Neural progenitor cell (in vitro differentiated cells): ENCODE measurements at regions not wholly inside any gene's neighbourhood (a gene's known extent, or its start where the extent isn't known, plus 50 kb on each side); places are given as distances from the start of the nearest gene placed in this dataset.

ENCODE experiments used
- DNase-seq: peaks from one replicate; pipeline ENCODE4 v3.0.0-alpha.2; 2016; ENCODE audit warnings: low spot score
- H2AFZ ChIP-seq: fragments of 200-600 bp; sonication (generic); replicated peaks from 2 replicates; pipeline ENCODE4 v1.6.1; 2016; ENCODE audit warnings: antibody characterized with exemption
- H3F3A ChIP-seq: fragments of 200-600 bp; sonication (generic); 2 replicates; pipeline ENCODE4 v1.6.1; 2016; ENCODE audit warnings: antibody characterized with exemption, low read depth
- H3K27ac ChIP-seq: fragments of 200-600 bp; sonication (generic); 2 replicates; pipeline ENCODE4 v1.5.1; 2016; ENCODE audit warnings: mild to moderate bottlenecking
- H3K27me3 ChIP-seq: fragments of 200-600 bp; sonication (generic); 2 replicates; pipeline ENCODE4 v1.6.1; 2016; ENCODE audit warnings: mild to moderate bottlenecking, moderate library complexity
- H3K36me3 ChIP-seq: fragments of 200-600 bp; sonication (generic); 2 replicates; pipeline ENCODE4 v1.5.1; 2016
- H3K4me1 ChIP-seq: fragments of 200-600 bp; sonication (generic); 2 replicates; pipeline ENCODE4 v1.6.1; 2016; ENCODE audit warnings: mixed run types
- H3K4me2 ChIP-seq: fragments of 200-600 bp; sonication (generic); 2 replicates; pipeline ENCODE4 v1.6.1; 2016
- H3K4me3 ChIP-seq: fragments of 200-600 bp; sonication (generic); 2 replicates; pipeline ENCODE4 v1.5.1; 2016
- H3K79me2 ChIP-seq: fragments of 200-600 bp; sonication (generic); 2 replicates; pipeline ENCODE4 v1.6.1; 2016; ENCODE audit warnings: low read depth
- H3K9ac ChIP-seq: fragments of 200-600 bp; sonication (generic); 2 replicates; pipeline ENCODE4 v1.6.1; 2016
- H3K9me3 ChIP-seq: fragments of 200-600 bp; sonication (generic); 2 replicates; pipeline ENCODE4 v1.5.1; 2016; ENCODE audit warnings: low read depth
- H4K20me1 ChIP-seq: fragments of 200-600 bp; sonication (generic); 2 replicates; pipeline ENCODE4 v1.6.1; 2016; ENCODE audit warnings: low read depth
- H3K27ac Mint-ChIP-seq: 3 replicates; pipeline ENCODE4 v1.8.0; 2021; ENCODE audit warnings: mixed read lengths
- H3K27me3 Mint-ChIP-seq: 2 replicates; pipeline ENCODE4 v1.8.0; 2022; ENCODE audit warnings: low read depth, mild to moderate bottlenecking, inconsistent platforms, moderate library complexity, mixed read lengths; ENCODE audit not compliant: insufficient read depth
- H3K36me3 Mint-ChIP-seq: 3 replicates; pipeline ENCODE4 v1.8.0; 2021; ENCODE audit warnings: mixed read lengths
- H3K4me1 Mint-ChIP-seq: 3 replicates; pipeline ENCODE4 v1.8.0; 2021; ENCODE audit warnings: mixed read lengths
- H3K4me3 Mint-ChIP-seq: 3 replicates; pipeline ENCODE4 v1.8.0; 2021; ENCODE audit warnings: mild to moderate bottlenecking, moderate library complexity, mixed read lengths
- H3K9me3 Mint-ChIP-seq: 3 replicates; pipeline ENCODE4 v1.8.0; 2020; ENCODE audit warnings: mixed read lengths
- EZH2 ChIP-seq: fragments of 200-600 bp; sonication (generic); IDR thresholded peaks from 2 replicates; pipeline ENCODE4 v1.6.1; 2017; ENCODE audit warnings: antibody characterized with exemption, mild to moderate bottlenecking, moderate library complexity
- EZH2phosphoT487 ChIP-seq: fragments of 200-600 bp; sonication (generic); IDR thresholded peaks from 2 replicates; pipeline ENCODE4 v1.6.1; 2017; ENCODE audit warnings: antibody characterized with exemption
- TF ChIP-seq, protein P1 (sequence below): fragments of 200-600 bp; sonication (generic); IDR thresholded peaks from 2 replicates; pipeline ENCODE4 v1.5.1; 2017; ENCODE audit warnings: antibody characterized with exemption, mild to moderate bottlenecking

DNA sequence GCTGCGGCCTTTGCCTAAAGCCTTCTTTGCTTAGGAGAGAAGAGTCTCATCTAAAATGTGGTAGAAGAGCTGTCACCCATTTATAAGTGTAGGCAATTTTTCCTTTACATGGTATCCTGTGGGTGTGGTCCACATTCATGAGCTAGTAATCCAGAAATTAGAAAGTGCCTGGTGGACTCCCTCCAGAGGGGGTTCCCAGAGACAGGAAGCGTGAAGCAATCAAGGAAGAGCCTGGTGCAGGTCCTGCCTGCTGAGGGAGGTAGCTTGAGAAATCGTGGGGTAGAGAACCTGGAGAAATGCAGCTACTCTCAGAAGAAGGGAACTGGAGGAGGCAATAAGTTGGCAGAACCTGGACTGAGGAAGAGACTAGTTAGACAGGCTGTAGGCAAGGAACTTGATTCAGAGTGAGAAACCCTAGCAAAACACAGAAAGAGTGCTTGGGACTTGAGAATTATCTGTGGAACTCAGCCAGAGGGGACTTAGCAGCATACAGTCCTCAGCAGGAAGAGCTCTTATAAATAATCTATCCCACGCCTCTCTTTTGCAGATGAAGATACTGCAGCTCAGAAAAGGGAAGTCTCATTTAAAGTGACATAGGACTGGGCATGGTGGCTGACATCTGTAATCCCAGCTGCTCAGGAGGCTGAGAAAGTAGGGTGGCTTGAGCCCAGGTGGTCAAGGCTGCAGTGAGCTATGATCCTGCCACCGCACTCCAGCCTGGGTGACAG, 182.4 kb upstream of the CCND2 start:
- H3K36me3 Mint-ChIP-seq = peaks cover 2% of the 10 kb centered on the region
- H3K9ac ChIP-seq = no peak overlapping the region
- H3F3A ChIP-seq = no peaks in the 10 kb centered on the region
- H3K79me2 ChIP-seq = no peaks in the 10 kb centered on the region
- no peaks in the 10 kb centered on the region for H3K27me3 Mint-ChIP-seq
- no peak overlapping the region for H2AFZ ChIP-seq
- H3K36me3 ChIP-seq = no peaks in the 10 kb centered on the region
- H3K9me3 ChIP-seq = no peaks in the 10 kb centered on the region
- DNase-seq = no peak
- no peaks in the 10 kb centered on the region for H3K27me3 ChIP-seq
- no peaks in the 10 kb centered on the region for H4K20me1 ChIP-seq
- no peak overlapping the region for H3K27ac ChIP-seq
- no peaks in the 10 kb centered on the region for H3K9me3 Mint-ChIP-seq
- H3K4me3 ChIP-seq = no peak overlapping the region
- H3K4me3 Mint-ChIP-seq = no peak overlapping the region
- TF ChIP-seq EZH2 = no peak
- TF ChIP-seq, protein P1, sequence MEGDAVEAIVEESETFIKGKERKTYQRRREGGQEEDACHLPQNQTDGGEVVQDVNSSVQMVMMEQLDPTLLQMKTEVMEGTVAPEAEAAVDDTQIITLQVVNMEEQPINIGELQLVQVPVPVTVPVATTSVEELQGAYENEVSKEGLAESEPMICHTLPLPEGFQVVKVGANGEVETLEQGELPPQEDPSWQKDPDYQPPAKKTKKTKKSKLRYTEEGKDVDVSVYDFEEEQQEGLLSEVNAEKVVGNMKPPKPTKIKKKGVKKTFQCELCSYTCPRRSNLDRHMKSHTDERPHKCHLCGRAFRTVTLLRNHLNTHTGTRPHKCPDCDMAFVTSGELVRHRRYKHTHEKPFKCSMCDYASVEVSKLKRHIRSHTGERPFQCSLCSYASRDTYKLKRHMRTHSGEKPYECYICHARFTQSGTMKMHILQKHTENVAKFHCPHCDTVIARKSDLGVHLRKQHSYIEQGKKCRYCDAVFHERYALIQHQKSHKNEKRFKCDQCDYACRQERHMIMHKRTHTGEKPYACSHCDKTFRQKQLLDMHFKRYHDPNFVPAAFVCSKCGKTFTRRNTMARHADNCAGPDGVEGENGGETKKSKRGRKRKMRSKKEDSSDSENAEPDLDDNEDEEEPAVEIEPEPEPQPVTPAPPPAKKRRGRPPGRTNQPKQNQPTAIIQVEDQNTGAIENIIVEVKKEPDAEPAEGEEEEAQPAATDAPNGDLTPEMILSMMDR = no peak
- no peak for TF ChIP-seq EZH2phosphoT487
- H3K4me2 ChIP-seq = no peak overlapping the region
- peaks cover 9% of the 10 kb centered on the region for H3K4me1 Mint-ChIP-seq
- no peak overlapping the region for H3K27ac Mint-ChIP-seq
- no peaks in the 10 kb centered on the region for H3K4me1 ChIP-seq

DNA sequence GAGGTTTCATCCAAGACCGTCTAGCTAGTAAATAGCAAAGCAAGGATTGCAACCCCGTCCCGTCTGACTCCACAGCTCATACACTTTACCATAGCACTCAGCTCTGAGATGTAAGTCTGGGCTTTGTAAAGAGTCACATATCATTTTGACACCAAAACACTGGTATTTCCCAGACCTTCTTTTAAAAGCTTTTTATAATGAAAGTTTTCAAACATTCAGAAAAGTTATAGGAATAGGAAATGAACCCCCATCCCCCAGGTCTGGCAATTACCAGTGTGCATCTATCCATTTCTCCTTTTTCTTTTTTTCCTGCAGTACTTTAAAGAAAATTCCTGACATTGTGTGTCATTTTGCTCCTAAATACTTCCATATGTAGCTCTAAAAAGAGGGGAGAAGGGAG, 183.6 kb upstream of the CCND2 start:
- Histone ChIP-seq H3K79me2 (no peaks in the 10 kb centered on the region), H3K9me3 (no peaks in the 10 kb centered on the region), H3K9ac (no peak overlapping the region), H3K4me3 (no peak overlapping the region), H3K27me3 (no peaks in the 10 kb centered on the region), H2AFZ (no peak overlapping the region), H4K20me1 (no peaks in the 10 kb centered on the region), H3K4me2 (no peak overlapping the region), H3K27ac (no peak overlapping the region), H3F3A (no peaks in the 10 kb centered on the region), H3K4me1 (no peaks in the 10 kb centered on the region), H3K36me3 (no peaks in the 10 kb centered on the region)
- DNase-seq = no peak
- H3K36me3 Mint-ChIP-seq = peaks cover 2% of the 10 kb centered on the region
- H3K4me3 Mint-ChIP-seq = no peak overlapping the region
- H3K9me3 Mint-ChIP-seq = no peaks in the 10 kb centered on the region
- H3K27me3 Mint-ChIP-seq = no peaks in the 10 kb centered on the region
- H3K27ac Mint-ChIP-seq = no peak overlapping the region
- TF ChIP-seq EZH2phosphoT487 = no peak
- no peak for TF ChIP-seq EZH2
- peaks cover 9% of the 10 kb centered on the region for H3K4me1 Mint-ChIP-seq

DNA sequence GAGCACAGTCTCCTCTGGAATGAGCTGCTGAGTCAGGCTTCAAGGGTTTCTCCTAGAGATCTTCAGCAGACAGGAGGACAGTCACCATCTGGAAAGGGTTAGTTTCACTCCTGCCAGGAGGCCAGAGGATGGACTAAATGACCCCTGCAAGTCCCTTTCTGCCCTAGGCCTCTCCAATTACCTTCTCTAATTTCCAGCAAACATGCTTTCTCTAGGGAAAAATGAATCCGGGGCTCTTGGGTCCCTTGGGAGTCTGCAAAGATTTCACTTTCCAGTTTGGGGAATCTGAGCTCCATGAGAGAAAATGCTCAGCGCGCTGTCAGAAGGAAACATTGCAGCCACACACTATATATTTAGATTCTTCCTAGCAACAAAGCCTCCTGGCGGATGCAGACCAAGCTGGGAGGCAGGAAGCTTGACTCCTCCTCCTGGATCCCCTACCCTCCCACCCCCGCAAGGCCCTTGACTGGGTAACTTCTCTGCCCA, 184.4 kb upstream of the CCND2 start:
- no peak overlapping the region for H3K27ac Mint-ChIP-seq
- Histone ChIP-seq H2AFZ (peak overlapping the region; percentile 77), H3K4me3 (no peak overlapping the region), H3F3A (no peaks in the 10 kb centered on the region), H3K36me3 (no peaks in the 10 kb centered on the region), H3K4me1 (no peaks in the 10 kb centered on the region), H3K27ac (no peak overlapping the region), H3K27me3 (no peaks in the 10 kb centered on the region), H3K9me3 (no peaks in the 10 kb centered on the region), H3K4me2 (no peak overlapping the region), H3K9ac (no peak overlapping the region), H3K79me2 (no peaks in the 10 kb centered on the region), H4K20me1 (no peaks in the 10 kb centered on the region)
- peaks cover 9% of the 10 kb centered on the region for H3K4me1 Mint-ChIP-seq
- peaks cover 2% of the 10 kb centered on the region for H3K36me3 Mint-ChIP-seq
- TF ChIP-seq EZH2 (no peak), EZH2phosphoT487 (no peak)
- TF ChIP-seq, protein P1 = no peak
- no peaks in the 10 kb centered on the region for H3K9me3 Mint-ChIP-seq
- no peak overlapping the region for H3K4me3 Mint-ChIP-seq
- no peak for DNase-seq
- no peaks in the 10 kb centered on the region for H3K27me3 Mint-ChIP-seq

DNA sequence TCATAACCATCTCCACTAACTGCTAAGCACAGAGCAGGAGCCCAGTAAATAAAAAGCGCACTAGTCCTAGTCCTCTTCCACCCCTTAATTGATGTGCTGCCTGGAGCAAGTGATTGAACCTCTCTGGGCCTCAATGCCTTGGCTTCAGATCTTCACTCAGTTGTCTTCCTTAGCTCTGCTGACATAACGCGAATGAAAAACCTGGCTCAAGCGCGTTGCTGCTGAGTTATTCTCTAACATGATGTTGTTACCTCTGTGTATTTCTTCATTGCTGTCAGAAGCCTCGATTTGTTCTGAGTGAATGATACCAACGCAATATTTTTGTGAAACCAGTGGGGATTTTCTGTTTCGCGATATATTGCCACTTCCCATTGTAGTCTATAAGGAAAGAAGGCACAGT, 185.1 kb upstream of the CCND2 start:
- H3K27me3 ChIP-seq = no peaks in the 10 kb centered on the region
- no peaks in the 10 kb centered on the region for H3K4me1 ChIP-seq
- H3K27me3 Mint-ChIP-seq = no peaks in the 10 kb centered on the region
- H3K4me3 Mint-ChIP-seq = no peak overlapping the region
- no peaks in the 10 kb centered on the region for H3K79me2 ChIP-seq
- peaks cover 9% of the 10 kb centered on the region for H3K4me1 Mint-ChIP-seq
- TF ChIP-seq, protein P1 = no peak
- TF ChIP-seq EZH2phosphoT487 (no peak), EZH2 (no peak)
- no peaks in the 10 kb centered on the region for H4K20me1 ChIP-seq
- no peaks in the 10 kb centered on the region for H3K9me3 Mint-ChIP-seq
- H3K4me3 ChIP-seq = no peak overlapping the region
- no peaks in the 10 kb centered on the region for H3K36me3 ChIP-seq
- H3K36me3 Mint-ChIP-seq = peaks cover 2% of the 10 kb centered on the region
- DNase-seq = no peak
- no peaks in the 10 kb centered on the region for H3K9me3 ChIP-seq
- H3K4me2 ChIP-seq = no peak overlapping the region
- H2AFZ ChIP-seq = no peak overlapping the region
- H3K9ac ChIP-seq = no peak overlapping the region
- H3F3A ChIP-seq = no peaks in the 10 kb centered on the region
- H3K27ac ChIP-seq = no peak overlapping the region
- H3K27ac Mint-ChIP-seq = no peak overlapping the region
